ENCODE measurements at regions not wholly inside any gene's neighbourhood (a gene's known extent, or its start where the extent isn't known, plus 50 kb on each side); places are given as distances from the start of the nearest gene placed in this dataset.
"Not testable (repeated sequence)": the region's sequence is repeated elsewhere in the genome, so short reads cannot be mapped to it uniquely, and the experiment has no call there.

DNA sequence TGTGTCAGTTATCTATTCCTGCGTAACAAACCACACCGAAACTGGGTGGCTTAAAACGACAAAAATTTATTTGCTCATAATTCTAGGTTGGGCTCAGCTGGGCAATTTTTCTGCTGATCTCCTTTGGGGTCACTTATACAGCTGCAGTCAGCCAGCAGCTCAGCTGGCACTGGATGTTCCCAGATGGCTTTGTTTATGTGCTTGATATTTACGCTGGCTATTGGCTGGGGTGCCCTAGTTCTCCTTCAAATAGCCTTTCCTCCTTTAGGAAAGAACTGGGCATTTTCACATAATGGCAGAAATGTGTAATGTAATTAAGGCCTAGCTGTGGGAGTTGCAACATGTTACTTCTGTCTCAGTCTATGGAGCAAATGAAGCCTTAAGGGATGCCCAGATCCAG, 142.2 kb downstream of the B3GNT2 start:
- H3K4me3 Mint-ChIP-seq, result no peak overlapping the region
- H3K9me3 Mint-ChIP-seq, result no peaks in the 10 kb centered on the region
- no peaks in the 10 kb centered on the region for H3K27me3 Mint-ChIP-seq
- H3K36me3 Mint-ChIP-seq, result no peaks in the 10 kb centered on the region
- peaks cover 14% of the 10 kb centered on the region for H3K4me1 Mint-ChIP-seq
- DNase-seq, result no peak
- no peak overlapping the region for H3K27ac Mint-ChIP-seq

DNA sequence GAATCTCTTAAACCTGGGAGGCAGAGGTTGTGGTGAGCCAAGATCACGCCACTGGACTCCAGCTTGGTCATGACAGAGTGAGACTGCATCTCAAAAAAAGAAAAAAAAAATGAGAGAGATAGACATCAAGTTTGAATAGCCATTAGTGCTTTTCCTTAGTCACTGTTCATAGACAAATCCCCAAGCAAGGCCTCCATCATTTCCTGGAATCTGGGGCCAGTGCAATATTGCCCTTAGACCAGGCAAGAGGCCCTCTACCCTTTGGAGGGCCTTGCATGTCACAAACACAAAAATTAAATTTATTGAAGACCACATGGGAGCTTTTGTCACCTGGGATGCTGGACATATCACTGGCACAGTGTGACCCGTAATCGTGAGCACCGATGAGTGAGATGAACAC, 141.5 kb downstream of the B3GNT2 start:
- peaks cover 18% of the 10 kb centered on the region for H3K4me1 Mint-ChIP-seq
- H3K4me3 Mint-ChIP-seq, result no peak overlapping the region
- H3K36me3 Mint-ChIP-seq, result no peaks in the 10 kb centered on the region
- H3K27me3 Mint-ChIP-seq, result no peaks in the 10 kb centered on the region
- no peak for DNase-seq
- H3K27ac Mint-ChIP-seq, result no peak overlapping the region
- no peaks in the 10 kb centered on the region for H3K9me3 Mint-ChIP-seq

DNA sequence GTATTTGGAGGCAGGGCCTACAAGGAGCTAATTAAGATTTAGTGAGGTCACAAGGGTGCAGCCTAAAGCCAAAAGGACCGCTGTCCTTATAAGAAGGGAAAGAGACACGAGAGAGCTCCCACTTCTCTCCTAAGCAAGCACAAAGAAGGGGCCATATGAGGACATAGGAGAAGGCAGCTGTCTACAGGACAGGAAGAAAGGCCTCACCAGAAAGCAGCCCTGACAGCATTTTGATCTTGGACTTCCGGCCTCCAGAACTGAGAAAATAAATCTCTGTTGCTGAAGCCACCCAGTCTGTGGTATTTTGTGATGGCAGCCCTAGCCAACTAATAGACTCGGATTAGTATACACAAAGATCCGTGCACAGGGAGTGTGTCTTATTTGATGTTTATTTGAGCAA, 139.7 kb downstream of the B3GNT2 start:
- Mint-ChIP-seq H3K4me1 (peaks cover 18% of the 10 kb centered on the region), H3K27ac (no peak overlapping the region), H3K4me3 (no peak overlapping the region), H3K9me3 (peaks cover 3% of the 10 kb centered on the region), H3K36me3 (peaks cover under 1% of the 10 kb centered on the region), H3K27me3 (no peaks in the 10 kb centered on the region)
- no peak for DNase-seq

DNA sequence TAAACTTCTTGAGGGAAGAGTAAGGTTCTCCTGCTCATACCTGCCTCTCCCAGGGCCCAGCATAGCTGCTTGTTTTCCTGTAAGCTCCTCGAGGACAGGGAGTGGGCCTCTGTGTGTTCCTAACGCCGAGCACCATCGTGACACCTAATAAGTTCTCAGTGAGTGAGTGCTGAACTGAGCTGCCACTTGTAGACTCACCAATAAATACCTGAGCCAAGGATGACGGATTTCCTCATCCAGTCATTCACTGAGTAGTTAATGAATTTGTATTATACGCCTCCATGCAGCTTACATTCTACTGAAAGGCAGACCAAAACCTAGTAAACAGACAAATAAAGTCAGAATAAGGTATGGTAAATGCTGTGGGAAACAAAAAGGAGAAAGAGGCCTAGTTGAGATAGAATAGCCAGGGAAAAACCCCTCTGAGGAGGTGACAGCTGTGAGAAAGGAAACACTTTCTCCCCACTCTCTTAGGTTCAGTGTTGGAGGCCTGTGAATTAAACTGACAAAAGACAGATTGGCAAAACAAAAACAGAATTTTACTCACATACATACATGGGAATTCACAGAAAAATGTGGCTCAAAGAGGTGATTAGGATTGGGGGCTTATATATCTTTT, 138.6 kb downstream of the B3GNT2 start:
- Mint-ChIP-seq H3K4me1 (peaks cover 18% of the 10 kb centered on the region), H3K4me3 (no peak overlapping the region), H3K27ac (no peak overlapping the region)

DNA sequence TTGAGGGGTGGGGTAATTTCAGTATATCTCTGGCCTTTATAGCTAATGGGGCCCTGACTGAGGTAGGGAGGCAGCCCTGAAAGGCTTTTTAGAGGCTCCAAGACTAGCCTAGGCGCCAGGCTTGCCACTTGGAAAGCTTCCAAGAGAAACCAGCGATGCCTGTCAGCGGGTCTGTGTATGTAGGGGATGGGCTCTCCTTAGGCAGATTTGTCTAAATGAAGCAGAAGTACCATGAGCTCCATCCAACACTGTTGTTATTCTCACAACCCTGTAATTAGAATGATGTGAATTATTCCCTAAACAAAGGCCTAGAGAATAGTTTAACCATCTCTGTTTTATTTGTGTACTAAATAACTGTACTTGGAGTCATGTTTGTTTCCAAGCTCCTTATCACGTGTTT, 138.1 kb downstream of the B3GNT2 start:
- H3K36me3 Mint-ChIP-seq, result peaks cover 4% of the 10 kb centered on the region
- H3K4me3 Mint-ChIP-seq, result no peak overlapping the region
- peaks cover 18% of the 10 kb centered on the region for H3K4me1 Mint-ChIP-seq
- no peak for DNase-seq
- peak overlapping the region; percentile 53 for H3K27ac Mint-ChIP-seq
- no peaks in the 10 kb centered on the region for H3K27me3 Mint-ChIP-seq
- peaks cover 6% of the 10 kb centered on the region for H3K9me3 Mint-ChIP-seq

More for the DNA sequence above, 138.6 kb downstream of the B3GNT2 start:
- Mint-ChIP-seq H3K36me3 (peaks cover 4% of the 10 kb centered on the region), H3K27me3 (no peaks in the 10 kb centered on the region), H3K9me3 (peaks cover 6% of the 10 kb centered on the region)
- DNase-seq, result no peak

DNA sequence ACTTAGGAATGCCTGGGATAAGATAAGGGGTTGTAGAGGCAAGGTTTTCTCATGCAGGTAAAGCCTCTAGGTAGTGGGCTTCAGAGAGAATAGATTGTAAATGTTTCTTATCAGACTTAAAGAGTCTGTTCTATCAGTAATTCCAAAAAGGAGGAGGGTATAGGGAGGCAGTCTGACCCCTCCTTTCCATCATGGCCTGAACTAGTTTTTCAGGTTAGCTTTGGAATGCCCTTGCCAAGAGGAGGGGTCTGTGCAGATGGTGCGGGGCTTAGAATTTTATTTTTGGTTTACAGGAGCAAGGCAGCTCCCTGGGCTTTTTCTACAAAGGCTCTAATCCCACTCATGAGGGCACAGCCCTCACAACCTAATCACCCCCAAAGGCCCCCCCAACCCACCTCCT, 135.0 kb downstream of the B3GNT2 start:
- Mint-ChIP-seq H3K4me1 (peaks cover 22% of the 10 kb centered on the region), H3K27ac (no peak overlapping the region), H3K4me3 (no peak overlapping the region), H3K9me3 (peaks cover 11% of the 10 kb centered on the region), H3K27me3 (no peaks in the 10 kb centered on the region), H3K36me3 (peaks cover 10% of the 10 kb centered on the region)
- no peak for DNase-seq

DNA sequence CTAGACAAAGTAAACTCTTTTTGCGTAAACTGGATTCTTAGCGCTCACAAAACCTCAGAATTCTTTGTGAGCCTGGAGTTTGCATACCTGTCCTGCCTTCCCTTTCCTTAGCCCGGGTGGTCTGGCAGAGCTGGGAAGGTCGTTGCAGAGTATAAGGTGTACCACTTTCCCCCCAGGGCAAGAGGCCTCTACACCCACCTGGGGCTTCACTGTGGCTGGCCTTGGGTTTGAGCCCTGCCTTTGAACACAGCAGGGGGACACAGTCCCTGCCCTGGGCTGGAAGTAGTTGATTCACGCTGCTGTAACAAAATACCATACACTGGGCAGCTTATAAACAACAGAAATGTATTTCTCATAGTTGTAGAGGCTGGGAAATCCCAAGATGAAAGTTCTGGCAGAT, 133.9 kb downstream of the B3GNT2 start:
- H3K4me1 Mint-ChIP-seq, result peaks cover 20% of the 10 kb centered on the region

DNA sequence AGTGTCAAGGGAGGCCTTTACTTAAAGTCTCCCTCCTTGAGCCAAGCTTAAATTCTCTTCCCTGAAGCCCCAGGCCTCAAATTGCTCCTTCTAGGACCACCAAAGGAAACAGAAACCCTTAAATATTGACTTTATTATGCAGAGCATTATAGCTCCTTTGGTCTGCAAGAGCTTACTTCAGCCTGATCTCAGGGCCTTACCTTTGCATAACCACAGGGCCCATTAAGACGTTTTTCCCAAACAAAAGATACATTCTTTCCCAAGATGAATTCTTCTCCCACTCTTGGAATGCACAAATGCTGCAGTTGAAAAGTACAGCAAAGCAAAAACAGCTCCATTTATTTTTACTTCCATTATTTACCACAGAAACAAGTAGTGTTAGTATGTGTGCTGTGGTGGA, 130.8 kb downstream of the B3GNT2 start:
- H3K27me3 Mint-ChIP-seq, result no peaks in the 10 kb centered on the region
- no peak for DNase-seq
- H3K9me3 Mint-ChIP-seq, result peaks cover 25% of the 10 kb centered on the region
- peaks cover 7% of the 10 kb centered on the region for H3K4me1 Mint-ChIP-seq
- peaks cover 16% of the 10 kb centered on the region for H3K36me3 Mint-ChIP-seq
- no peak overlapping the region for H3K27ac Mint-ChIP-seq
- H3K4me3 Mint-ChIP-seq, result no peak overlapping the region

More for the DNA sequence above, 133.9 kb downstream of the B3GNT2 start:
- no peak overlapping the region for H3K4me3 Mint-ChIP-seq
- peaks cover 10% of the 10 kb centered on the region for H3K36me3 Mint-ChIP-seq
- H3K27ac Mint-ChIP-seq, result no peak overlapping the region
- DNase-seq, result no peak
- H3K9me3 Mint-ChIP-seq, result peaks cover 19% of the 10 kb centered on the region
- H3K27me3 Mint-ChIP-seq, result no peaks in the 10 kb centered on the region

DNA sequence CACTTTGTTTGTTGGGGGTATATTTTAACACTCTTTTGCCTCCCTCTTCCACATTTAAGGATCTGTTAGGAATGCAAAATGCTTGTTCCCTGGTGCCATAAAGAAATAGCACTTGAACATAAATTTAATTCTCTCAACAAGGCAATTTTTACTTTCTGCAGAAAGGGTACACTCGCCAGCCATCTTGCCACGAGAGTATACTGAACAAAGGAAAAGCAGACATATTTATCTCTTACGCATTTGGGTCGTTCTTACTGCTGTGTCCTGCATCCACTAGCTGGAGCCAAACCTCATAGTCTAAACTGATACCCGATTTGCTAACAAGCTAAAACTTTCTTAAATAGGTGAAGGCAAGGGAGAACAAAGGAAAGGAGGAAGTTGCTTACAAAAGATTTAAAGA, 129.5 kb downstream of the B3GNT2 start:
- Mint-ChIP-seq H3K27me3 (no peaks in the 10 kb centered on the region), H3K27ac (no peak overlapping the region), H3K4me3 (no peak overlapping the region), H3K4me1 (peaks cover 20% of the 10 kb centered on the region), H3K36me3 (peaks cover 14% of the 10 kb centered on the region), H3K9me3 (peaks cover 21% of the 10 kb centered on the region)
- DNase-seq, result no peak

DNA sequence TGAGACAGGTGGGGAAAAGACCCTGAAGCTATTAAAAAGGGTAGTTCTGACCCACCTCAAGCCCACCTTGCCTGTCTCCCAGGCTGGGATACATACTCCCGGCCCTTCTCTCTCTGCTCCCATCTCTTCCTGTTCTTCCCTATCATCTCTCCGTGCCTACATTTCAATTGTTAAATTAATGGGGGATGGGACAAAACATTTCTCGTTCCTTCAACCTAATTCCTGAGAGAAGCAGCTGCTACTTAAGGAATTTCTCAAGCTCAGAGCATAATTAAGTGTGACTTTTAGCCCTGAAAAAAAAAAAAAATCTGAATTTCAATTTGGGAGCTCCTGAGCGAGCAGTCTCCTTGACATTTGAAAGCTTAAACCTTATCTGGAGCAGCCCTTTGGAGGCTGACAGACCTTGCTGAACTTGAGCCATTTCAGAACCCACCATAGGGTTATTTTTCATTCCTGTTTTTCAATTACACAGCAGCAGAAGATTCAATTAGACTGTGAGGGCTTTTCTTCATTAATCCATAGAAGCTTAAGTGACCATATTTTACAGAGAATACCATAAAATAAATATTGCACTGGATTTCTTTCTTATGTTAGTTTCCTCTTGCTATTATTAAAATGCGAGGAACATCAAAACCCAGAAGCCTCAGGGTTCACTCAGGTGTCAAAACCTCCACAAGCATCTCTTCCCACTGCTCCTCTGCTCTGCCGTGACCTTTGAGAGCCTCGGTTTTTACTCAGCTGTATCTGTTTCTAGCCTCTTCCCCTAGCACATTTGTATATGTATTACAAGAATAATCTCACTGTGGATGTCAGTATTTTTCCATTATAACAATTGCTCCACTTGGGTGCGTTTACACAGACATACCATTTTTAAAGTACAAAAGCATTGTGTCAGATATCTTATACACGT, 125.7 kb downstream of the B3GNT2 start:
- H3K27me3 Mint-ChIP-seq, result no peaks in the 10 kb centered on the region
- H3K9me3 Mint-ChIP-seq, result peaks cover 16% of the 10 kb centered on the region
- H3K4me1 Mint-ChIP-seq, result peaks cover 23% of the 10 kb centered on the region
- DNase-seq, result no peak
- H3K36me3 Mint-ChIP-seq, result peaks cover 11% of the 10 kb centered on the region
- H3K27ac Mint-ChIP-seq, result peak overlapping the region; percentile 79
- no peak overlapping the region for H3K4me3 Mint-ChIP-seq

DNA sequence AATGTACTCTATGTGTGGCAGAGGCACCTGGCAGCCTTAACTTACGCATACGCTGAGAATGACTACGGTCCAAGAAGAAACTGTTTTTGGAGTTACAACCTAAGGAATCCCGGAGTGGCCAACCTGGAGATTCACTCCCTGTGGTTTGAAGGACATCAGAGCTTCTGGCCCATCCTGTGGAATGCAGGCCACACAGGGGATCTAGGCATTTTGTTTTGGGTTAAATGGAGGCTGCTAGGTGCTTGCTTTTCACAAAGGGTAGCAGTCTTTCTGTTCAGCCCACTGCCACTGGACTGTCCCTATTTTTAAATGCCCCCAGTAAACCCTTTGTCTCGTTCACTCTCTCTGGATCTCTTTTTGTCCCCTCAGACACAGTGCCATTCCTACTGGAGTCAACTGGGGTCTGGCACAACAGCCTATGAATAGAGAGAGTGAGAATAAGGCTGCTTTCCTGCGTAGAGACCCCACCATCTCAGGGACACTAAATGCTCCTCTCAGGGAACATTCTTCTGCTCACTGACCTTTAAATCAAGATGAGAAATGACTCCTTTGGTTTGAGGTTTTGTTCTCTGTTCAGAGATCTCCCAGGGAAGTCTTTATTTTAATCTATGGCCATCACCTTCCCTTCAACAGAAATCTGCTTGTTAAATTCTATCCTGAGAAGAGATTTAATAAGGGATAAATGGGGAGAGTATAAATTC, 124.9 kb downstream of the B3GNT2 start:
- H3K36me3 Mint-ChIP-seq, result peaks cover 6% of the 10 kb centered on the region
- H3K4me3 Mint-ChIP-seq, result peak overlapping the region; percentile 33
- DNase-seq, result no peak
- H3K27me3 Mint-ChIP-seq, result no peaks in the 10 kb centered on the region
- H3K4me1 Mint-ChIP-seq, result peaks cover 27% of the 10 kb centered on the region
- H3K27ac Mint-ChIP-seq, result peak overlapping the region; percentile 79
- H3K9me3 Mint-ChIP-seq, result peaks cover 14% of the 10 kb centered on the region

DNA sequence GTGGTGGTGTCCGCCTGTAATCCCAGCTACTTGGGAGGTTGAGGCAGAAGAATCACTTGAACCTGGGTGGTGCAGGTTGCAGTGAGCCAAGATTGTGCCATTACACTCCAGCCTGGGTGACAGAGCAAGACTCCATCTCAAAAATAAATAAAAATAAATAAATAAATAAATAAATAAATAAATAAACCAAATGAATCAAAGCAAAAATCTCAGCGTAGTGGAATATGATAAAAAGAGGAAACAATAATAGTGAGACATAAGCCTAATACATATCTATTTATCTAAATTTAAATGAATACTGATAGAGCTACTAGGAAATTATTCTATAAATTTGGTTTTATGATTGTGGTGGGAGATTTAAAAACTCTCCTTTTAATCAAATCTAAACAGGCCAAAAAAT, 124.2 kb downstream of the B3GNT2 start:
- not testable (repeated sequence) for H3K27ac Mint-ChIP-seq, H3K9me3 Mint-ChIP-seq
- peaks cover 30% of the 10 kb centered on the region for H3K4me1 Mint-ChIP-seq

DNA sequence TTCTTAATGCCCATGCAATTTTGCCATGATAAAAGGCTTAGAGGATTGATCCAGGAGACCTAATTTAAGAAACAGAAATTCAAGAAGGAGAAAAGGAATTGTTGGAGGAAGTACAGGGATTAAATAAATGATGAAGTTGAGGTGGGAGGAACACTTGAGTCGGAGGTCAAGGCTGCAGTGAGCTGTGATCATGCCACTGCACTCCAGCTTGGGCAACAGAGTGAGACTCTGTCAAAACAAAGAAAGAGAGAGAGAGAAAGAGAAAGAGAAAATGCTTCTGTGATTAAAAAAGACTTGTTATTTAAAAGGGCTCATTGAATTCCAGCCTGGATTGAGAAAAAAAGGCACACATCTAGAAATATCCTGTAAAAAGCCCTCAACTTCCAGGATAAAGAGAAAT, 123.2 kb downstream of the B3GNT2 start:
- peaks cover 3% of the 10 kb centered on the region for H3K36me3 Mint-ChIP-seq
- H3K27ac Mint-ChIP-seq, result peak overlapping the region; percentile 28
- peaks cover 3% of the 10 kb centered on the region for H3K9me3 Mint-ChIP-seq
- no peak overlapping the region for H3K4me3 Mint-ChIP-seq
- no peaks in the 10 kb centered on the region for H3K27me3 Mint-ChIP-seq
- DNase-seq, result no peak
- peaks cover 38% of the 10 kb centered on the region for H3K4me1 Mint-ChIP-seq

More for the DNA sequence above, 124.2 kb downstream of the B3GNT2 start:
- not testable (repeated sequence) for H3K27me3 Mint-ChIP-seq, DNase-seq, H3K36me3 Mint-ChIP-seq, H3K4me3 Mint-ChIP-seq

DNA sequence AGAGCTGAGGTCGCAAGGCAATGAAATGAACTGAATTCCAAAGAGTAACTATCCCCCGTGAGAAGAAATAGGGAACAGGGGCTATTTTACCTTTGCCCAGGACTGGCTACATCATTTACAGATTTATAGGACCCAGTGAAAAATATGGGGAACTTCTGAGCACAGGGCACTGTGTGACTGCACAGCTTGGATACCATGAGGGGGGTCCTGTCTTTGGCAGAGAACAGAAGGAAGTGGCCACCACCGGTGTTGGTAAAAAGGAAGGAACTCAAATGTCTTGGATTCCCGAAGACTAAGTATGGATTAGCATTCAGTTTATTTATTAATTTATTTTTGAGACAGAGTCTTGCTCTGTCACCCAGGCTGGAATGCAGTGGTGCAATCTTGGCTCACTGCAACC, 119.6 kb downstream of the B3GNT2 start:
- Mint-ChIP-seq H3K36me3 (peaks cover 5% of the 10 kb centered on the region), H3K27me3 (no peaks in the 10 kb centered on the region), H3K27ac (no peak overlapping the region), H3K4me3 (no peak overlapping the region), H3K4me1 (peaks cover 34% of the 10 kb centered on the region), H3K9me3 (no peaks in the 10 kb centered on the region)
- DNase-seq, result no peak

DNA sequence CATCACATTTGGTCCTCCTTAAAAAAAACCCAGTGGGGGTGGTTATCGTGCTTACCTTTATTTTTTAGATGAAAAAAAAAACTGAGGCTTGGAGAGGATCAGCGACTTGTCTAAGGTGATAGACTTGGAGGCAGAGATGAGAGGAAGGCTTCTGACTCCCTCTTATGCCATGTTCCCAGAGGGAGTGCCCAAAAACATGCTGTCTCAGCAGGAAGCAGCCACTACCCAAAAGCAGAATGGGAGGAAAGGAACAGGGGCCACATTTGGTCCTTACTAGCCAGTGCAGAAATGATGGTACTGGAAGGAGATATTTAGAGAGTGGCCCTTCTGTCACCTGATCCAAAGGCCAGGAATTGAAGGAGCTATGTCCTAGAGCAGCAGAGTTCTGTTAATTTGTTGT, 118.4 kb downstream of the B3GNT2 start:
- Mint-ChIP-seq H3K4me1 (peaks cover 45% of the 10 kb centered on the region), H3K4me3 (peak overlapping the region; percentile 62), H3K36me3 (peaks cover 7% of the 10 kb centered on the region), H3K27ac (peak overlapping the region; percentile 84), H3K9me3 (no peaks in the 10 kb centered on the region), H3K27me3 (no peaks in the 10 kb centered on the region)
- no peak for DNase-seq

All from activated naive CD8-positive, alpha-beta T cell treated with anti-CD3 and anti-CD28 coated beads for 36 hours (primary cell).